ENCODE measurements at regions not wholly inside any gene's neighbourhood (a gene's known extent, or its start where the extent isn't known, plus 50 kb on each side); places are given as distances from the start of the nearest gene placed in this dataset.

- Mint-ChIP-seq H3K9me3 (ENCODE audit: unreplicated experiment) (peaks cover 4% of the 10 kb centered on the region), H3K36me3 (ENCODE audit: unreplicated experiment) (no peaks in the 10 kb centered on the region), H3K4me1 (ENCODE audit: low read depth, unreplicated experiment) (peaks cover 5% of the 10 kb centered on the region), H3K4me3 (ENCODE audit: unreplicated experiment) (no peak overlapping the region), H3K27me3 (ENCODE audit: unreplicated experiment) (no peaks in the 10 kb centered on the region), H3K27ac (ENCODE audit: unreplicated experiment) (no peak overlapping the region)
- no peak for DNase-seq
- no peak for TF ChIP-seq CTCF (IDR thresholded peaks at IDR 0.05; ENCODE audit: partially characterized antibody, unreplicated experiment)
These were observed 174.1 kb downstream of the LRATD1 start for GRCh38 chr2:14806613-14807012.

GRCh38 chr2:14815201-14815600, 182.7 kb downstream of the LRATD1 start:
- Mint-ChIP-seq H3K36me3 (ENCODE audit: unreplicated experiment) (peaks cover 4% of the 10 kb centered on the region), H3K27ac (ENCODE audit: unreplicated experiment) (no peak overlapping the region), H3K9me3 (ENCODE audit: unreplicated experiment) (peaks cover 5% of the 10 kb centered on the region), H3K4me3 (ENCODE audit: unreplicated experiment) (no peak overlapping the region), H3K4me1 (ENCODE audit: low read depth, unreplicated experiment) (no peaks in the 10 kb centered on the region), H3K27me3 (ENCODE audit: unreplicated experiment) (peaks cover 2% of the 10 kb centered on the region)
- DNase-seq = no peak
- TF ChIP-seq CTCF (IDR thresholded peaks at IDR 0.05; ENCODE audit: partially characterized antibody, unreplicated experiment) = no peak

- Mint-ChIP-seq H3K9me3 (ENCODE audit: unreplicated experiment) (peaks cover 4% of the 10 kb centered on the region), H3K27ac (ENCODE audit: unreplicated experiment) (no peak overlapping the region), H3K4me1 (ENCODE audit: low read depth, unreplicated experiment) (no peaks in the 10 kb centered on the region), H3K4me3 (ENCODE audit: unreplicated experiment) (no peak overlapping the region), H3K27me3 (ENCODE audit: unreplicated experiment) (peaks cover 4% of the 10 kb centered on the region), H3K36me3 (ENCODE audit: unreplicated experiment) (peaks cover 4% of the 10 kb centered on the region)
- DNase-seq = no peak
- no peak for TF ChIP-seq CTCF (IDR thresholded peaks at IDR 0.05; ENCODE audit: partially characterized antibody, unreplicated experiment)
These were observed 183.8 kb downstream of the LRATD1 start for GRCh38 chr2:14816069-14817060.

GRCh38 chr2:14817848-14818247, 185.3 kb downstream of the LRATD1 start:
- no peak overlapping the region for H3K4me3 Mint-ChIP-seq (ENCODE audit: unreplicated experiment)
- no peaks in the 10 kb centered on the region for H3K9me3 Mint-ChIP-seq (ENCODE audit: unreplicated experiment)
- H3K36me3 Mint-ChIP-seq (ENCODE audit: unreplicated experiment) = peaks cover 4% of the 10 kb centered on the region
- H3K27ac Mint-ChIP-seq (ENCODE audit: unreplicated experiment) = no peak overlapping the region
- DNase-seq = no peak
- peaks cover 5% of the 10 kb centered on the region for H3K27me3 Mint-ChIP-seq (ENCODE audit: unreplicated experiment)
- TF ChIP-seq CTCF (IDR thresholded peaks at IDR 0.05; ENCODE audit: partially characterized antibody, unreplicated experiment) = no peak
- no peaks in the 10 kb centered on the region for H3K4me1 Mint-ChIP-seq (ENCODE audit: low read depth, unreplicated experiment)

- H3K36me3 Mint-ChIP-seq (ENCODE audit: unreplicated experiment) = no peaks in the 10 kb centered on the region
- H3K27me3 Mint-ChIP-seq (ENCODE audit: unreplicated experiment) = no peaks in the 10 kb centered on the region
- no peaks in the 10 kb centered on the region for H3K4me1 Mint-ChIP-seq (ENCODE audit: low read depth, unreplicated experiment)
- no peak for DNase-seq
- H3K9me3 Mint-ChIP-seq (ENCODE audit: unreplicated experiment) = no peaks in the 10 kb centered on the region
- no peak overlapping the region for H3K27ac Mint-ChIP-seq (ENCODE audit: unreplicated experiment)
- no peak for TF ChIP-seq CTCF (IDR thresholded peaks at IDR 0.05; ENCODE audit: partially characterized antibody, unreplicated experiment)
- no peak overlapping the region for H3K4me3 Mint-ChIP-seq (ENCODE audit: unreplicated experiment)
These were observed 194.0 kb downstream of the LRATD1 start for GRCh38 chr2:14826518-14826917.
